ENCODE measurements at regions not wholly inside any gene's neighbourhood (a gene's known extent, or its start where the extent isn't known, plus 50 kb on each side); places are given as distances from the start of the nearest gene placed in this dataset.

DNA sequence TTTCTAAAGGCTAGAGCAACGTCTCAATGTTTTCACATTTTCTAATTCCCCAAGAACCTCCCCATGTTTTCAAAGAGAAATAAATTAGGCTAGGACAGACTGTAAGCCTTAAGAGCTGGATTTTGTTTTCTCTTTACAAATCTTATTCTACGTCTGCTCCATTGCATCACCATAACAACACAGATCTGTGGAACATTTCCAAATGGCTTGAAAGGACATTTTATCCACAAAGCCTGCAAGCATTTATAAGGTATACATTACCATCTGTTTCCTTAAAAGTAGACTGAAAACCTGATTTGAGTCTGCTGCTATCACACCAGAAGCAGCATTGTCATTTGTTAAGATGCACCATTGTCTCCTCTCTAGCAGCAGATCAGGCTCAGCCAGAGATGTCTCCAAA, 115.3 kb upstream of the PLEKHA5 start:
- no peak for DNase-seq (ENCODE audit: low read depth, low spot score)

DNA sequence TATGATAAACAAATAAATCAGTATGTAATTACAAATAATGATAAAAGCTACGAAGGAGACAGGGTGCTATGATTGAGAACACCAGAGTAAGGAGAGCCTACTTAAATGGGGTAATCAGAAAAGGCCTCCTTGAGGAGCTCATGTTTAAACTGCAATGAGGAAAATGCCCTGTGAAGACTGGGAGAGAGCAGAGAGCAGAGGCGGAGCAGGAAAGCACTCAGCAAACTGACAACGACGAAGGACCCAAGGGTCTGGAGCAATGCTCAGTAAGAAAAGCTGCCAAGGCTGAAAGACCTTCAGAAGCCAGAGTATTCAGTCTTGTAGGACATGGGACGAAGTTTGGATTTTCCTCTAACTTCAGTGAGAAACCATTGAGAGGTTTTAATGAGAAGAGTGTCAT, 114.2 kb upstream of the PLEKHA5 start:
- DNase-seq (ENCODE audit: low read depth, low spot score): no peak

DNA sequence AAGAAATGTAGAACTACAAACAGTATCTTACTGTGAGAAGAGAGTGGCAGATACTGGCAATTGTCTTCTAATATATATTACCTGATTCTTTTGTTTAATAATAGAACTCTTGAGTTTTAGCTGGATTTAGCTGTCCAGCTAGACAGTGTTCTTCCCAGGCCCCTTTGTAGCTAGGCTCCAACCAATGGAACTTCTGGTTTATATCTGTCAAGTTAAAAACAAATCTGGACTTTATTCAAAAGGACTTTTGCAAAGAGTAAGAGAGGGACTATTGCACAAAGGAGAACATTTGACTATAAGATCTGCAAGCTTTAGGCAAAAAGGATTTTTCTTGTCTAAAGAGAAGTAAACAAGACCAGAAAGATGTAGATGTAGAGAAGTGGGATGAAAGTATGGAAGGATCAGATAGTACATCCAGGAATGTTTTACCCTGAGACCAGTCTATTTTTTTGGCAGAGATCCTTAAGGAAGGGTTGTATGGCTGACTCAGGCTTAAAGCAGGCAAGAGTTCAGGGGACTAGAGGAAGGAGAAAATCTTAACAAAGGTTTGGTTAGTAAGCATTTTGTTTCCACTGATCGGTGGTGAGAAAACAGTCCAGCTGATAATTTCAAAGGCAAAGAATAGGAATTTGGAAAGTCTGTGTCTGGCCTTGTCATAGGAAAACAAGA, 111.1 kb upstream of the PLEKHA5 start:
- no peak for DNase-seq (ENCODE audit: low read depth, low spot score)

DNA sequence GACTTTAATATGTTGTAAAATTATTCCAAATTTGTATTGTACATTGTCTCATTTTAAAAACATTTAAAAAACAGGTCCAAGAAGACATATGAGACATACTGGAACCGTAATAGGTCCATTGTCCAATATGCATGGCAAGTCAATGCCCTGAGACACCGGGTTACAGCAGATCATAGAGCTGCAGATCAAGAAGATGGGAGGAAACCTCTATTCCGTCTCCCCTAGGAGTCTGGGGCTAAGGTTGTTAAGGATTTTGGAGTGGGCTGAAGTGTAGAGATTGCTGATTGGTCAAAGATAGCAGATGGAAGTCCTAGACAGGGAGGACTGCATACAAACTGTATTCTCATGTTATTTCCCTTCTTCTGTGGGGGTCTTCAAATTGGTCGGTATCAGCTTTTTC, 108.3 kb upstream of the PLEKHA5 start:
- no peak for DNase-seq (ENCODE audit: low read depth, low spot score)

DNA sequence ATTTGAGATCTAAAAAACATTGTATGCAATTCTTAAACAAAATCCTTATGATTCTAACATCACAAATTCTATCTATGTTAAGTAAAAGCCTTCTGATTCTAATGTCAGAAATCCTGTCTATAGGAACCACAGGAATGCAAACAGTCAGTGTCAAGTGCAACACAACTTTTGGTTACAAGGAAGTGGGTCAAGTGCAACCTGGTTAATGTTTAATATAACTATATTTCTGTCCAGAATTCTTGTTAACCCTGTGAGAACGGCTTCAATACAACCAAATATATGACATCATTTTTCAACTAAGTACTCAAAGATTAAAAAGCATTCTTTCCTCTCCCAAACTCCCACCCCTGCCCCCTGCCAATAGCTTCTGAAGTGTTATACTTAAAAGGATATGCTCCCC, 107.9 kb upstream of the PLEKHA5 start:
- DNase-seq (ENCODE audit: low read depth, low spot score): no peak

DNA sequence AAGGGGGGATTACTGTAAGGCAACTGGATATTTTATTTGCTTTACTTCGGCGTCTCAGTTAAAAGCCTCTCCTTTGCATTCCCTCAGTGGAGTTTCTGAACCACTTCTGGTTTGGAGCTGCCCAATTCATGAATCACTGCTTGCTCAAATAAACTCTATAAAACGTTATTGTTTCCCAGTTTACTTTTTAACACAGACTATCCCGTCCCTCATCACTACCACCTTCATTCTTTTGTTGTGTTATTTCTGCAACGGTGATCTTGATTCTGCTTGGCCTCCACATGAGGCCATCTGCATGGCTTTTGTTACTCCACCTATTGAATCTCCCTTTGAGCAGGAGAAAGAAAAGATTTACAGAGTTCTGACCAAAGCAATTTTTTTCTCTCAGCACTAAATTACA, 104.0 kb upstream of the PLEKHA5 start:
- no peak for DNase-seq (ENCODE audit: low read depth, low spot score)

DNA sequence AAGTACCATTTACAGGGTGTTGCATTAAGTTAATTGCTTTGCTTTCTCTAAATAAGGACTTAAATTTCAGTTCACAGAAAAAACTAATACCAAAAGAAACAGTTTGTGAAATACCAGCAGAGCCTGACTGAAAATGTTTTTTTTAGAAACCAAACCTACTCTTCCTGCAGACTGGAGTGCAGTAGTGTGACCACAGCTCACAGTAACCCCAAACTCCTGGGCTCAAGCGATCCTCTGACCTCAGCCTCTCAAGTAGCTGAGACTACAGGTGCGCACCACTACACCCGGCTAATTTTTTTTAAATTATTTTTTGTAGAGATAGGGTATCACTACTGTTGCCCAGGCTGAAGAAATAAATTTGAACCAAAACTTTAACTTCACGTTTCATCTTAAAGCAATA, 103.5 kb upstream of the PLEKHA5 start:
- DNase-seq (ENCODE audit: low read depth, low spot score): no peak

DNA sequence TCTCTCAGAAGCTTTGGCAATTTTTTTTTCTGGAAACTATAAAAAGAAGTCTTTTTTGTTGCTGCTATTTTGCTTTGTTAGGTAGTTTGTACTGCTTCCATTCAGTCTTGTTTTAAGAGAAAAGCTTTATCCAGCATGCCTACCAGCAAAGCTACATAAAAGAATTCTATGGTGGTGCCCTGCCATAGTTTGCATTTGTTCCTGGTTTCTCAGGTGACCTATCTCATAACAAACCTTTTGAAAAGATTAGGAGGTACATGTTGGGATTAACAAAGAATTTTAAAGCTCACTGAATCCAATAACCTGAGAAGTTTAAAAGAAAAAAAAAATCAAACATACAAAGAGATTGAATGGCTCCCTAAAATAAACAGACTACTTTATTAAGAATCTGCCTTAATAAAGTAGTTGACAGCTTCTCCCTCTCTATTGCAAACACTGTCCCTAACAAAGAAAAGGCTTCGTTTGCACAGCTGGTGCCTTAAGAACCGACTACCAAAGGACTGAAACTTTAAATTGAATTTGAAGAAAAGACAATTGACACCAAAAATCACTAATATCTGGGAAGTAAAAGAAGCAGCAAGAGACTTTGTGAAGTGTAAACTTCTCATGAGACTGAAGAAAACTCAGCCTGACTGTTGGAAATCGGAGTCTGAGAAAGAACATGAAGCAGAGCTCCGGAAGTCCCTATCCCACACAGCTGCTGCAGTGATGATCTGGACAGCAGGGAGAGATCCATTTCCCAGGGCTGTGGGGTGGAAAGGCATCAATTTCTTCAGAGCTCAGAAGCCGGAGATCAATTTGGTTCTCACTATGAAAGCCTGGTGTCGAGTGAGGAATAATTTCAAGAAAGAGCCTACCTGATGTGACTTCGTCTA, 102.7 kb upstream of the PLEKHA5 start:
- DNase-seq (ENCODE audit: low read depth, low spot score): no peak

DNA sequence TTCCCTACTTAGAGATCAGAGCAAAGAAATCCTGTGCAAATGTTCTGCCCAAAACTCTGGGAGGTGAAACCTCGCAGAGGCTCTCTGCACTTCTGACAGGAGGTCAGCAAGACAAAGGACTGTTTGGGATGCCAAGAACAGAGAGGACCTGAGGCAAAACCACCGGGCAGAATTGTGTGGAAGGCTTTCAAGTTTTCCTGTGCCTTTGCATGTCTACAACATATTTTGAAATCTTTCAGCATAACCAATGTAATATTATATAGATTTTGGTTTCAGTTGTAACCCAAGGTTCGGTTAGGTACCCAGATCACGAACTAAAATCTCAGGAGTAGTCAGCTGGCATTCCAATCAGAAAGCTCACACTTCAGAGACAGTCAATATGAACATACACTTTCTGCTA, 99.4 kb upstream of the PLEKHA5 start:
- DNase-seq (ENCODE audit: low read depth, low spot score): no peak

DNA sequence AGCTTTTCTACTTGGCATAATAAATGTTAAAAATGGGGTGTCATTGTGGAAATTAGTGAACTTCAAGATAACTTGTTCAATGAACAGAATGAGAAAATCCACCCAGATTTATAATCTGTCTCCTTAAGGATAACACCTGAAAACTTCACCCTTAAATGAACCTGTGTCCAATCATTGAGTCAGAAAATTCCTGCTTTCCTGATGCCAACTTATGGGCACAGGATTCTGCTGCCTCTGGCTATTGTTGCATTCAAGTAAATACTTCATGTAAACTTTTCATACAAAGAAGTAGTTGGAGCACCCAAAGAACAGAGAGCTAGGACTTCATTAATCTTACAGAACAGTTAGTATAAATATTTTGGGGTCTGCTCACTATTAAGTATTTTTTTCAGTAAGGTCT, 98.9 kb upstream of the PLEKHA5 start:
- no peak for DNase-seq (ENCODE audit: low read depth, low spot score)

DNA sequence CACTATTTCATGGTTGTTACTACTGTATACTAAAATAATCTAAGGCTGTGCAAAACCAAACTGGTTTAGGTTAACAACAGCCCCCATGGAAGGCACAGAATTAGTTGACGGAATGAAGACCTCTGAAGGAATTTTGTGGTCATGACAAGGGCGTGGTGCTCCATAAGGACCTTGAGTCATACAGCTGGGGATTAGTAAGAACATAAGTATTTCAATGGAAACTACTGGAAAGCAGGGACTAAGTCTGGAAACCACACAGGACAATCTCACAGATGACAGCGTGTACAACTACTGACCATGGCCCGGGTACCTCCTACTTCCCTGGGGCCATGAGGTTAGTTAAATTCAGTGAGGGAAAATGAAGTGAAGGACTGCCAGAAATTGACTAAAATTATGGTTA, 98.5 kb upstream of the PLEKHA5 start:
- DNase-seq (ENCODE audit: low read depth, low spot score): no peak

DNA sequence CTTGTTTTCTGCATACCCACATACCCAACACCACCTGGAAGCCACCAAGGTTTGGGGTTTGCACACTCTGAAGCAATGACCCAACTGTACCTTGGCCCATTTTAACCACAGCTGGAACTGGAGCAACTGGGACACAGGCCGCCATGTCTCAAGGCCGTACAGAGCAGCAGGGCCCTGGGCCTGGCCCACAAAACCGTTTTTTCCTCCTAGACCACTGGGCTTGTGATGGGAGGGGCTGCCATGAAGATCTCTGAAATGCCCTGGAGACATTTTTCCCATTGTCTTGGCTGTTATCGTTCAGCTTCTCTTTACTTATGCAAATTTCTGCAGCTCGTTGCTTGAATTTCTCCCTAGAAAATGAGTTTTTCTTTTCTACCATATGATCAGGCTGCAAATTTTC, 96.7 kb upstream of the PLEKHA5 start:
- DNase-seq (ENCODE audit: low read depth, low spot score): no peak

DNA sequence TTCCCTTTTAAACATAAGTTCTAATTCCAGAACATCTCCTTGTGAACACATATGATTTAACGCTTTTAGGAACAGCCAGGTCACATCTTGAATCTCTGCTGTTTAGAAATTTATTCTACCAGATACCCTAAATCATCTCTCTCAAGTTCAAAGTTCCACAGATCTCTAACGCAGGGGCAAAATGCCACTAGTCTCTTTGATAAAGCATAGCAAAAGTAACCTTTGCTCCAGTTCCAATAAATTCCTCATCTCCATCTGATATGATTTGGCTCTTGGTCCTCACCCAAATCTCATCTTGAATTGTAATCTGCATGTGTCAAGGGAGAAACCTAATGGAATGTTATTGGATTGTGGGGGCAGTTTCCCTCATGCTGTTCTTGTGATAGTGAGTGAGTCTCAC, 96.3 kb upstream of the PLEKHA5 start:
- DNase-seq (ENCODE audit: low read depth, low spot score): no peak

DNA sequence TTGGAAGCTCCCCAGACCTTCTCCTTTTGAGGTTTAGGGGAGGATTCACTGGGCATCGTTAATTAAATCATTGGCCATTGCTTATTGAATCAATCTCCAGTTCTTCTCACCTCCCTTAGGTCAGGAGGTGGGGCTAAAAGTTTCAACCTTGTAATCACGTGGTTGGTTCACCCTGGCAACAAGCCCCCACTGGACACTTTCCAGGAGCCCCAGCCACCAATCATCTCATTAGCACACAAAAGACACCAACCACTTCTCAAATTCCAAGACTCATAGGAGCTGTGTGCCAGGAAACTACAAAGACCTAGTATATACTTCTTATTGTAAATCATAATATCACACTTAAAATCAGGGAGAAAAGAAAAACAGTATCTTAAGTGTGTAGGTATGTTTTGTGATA, 94.6 kb upstream of the PLEKHA5 start:
- no peak for DNase-seq (ENCODE audit: low read depth, low spot score)

DNA sequence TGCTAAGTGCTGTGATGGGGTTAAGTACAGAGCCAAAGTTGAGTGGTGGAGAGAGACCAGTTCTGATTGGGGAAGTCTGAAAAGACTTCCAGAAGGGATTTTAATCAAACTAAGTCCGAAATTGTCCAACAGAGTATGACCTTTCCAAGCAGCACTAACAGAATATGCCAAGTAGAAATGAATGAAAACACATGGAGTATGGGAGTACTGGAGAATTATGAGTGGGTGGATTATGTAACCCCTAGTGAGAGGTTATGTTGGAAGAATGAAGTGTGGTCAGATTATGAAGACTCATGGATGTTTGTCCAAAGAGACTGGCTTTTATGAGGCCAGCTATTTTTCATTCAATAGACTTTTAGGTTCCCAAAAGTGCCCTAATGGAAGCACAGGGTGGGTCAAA, 94.0 kb upstream of the PLEKHA5 start:
- DNase-seq (ENCODE audit: low read depth, low spot score): no peak

DNA sequence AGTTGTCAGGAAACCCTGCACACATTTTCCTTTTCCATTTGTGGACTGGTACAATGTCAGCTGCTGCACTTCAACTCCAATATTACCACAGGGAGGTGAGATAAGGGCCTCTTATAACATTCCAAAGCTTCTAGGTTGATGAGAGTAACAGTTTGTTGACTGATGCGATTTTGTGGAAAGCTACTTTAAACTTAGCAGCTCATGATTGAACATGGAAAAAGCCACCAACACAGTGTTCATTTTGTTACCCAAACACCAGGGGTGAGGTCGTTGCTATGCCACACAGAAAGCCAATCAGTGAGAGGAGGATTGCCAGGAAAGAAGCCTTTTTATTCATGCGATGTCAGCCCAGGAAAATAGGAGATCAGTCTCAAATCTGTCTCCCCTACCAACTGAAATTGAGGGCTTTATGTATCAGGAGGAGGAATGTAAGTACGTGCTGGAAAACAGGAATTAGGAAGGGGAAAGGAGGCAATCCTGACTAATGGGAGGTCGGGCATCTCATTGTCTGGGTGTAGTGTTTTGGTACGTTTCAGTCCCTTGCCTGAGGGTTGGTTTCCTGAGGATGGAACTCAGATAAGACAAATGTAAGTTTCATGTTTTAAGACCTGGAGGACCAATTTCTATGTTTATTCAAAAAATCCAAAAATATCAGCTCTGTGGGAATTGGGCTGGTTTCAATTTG, 92.7 kb upstream of the PLEKHA5 start:
- no peak for DNase-seq (ENCODE audit: low read depth, low spot score)

DNA sequence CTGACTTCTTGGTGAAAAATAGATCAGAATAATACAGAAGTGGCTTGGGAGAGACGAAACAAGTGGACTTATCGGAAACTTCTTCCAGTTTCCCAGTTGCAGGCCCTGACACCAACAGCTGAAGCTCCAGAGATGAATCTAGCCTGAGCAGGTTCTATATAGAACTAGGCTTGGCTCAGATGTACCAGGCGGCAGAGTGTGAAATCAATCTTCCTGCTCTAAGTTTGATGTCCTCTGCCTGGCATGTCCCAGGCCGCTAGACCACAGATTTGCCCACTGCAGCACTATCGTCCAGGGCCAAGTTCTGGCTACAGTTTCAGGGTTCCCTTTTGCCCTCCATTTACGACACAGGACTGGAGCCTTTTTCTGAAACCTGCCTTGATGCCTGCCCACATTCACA, 91.3 kb upstream of the PLEKHA5 start:
- DNase-seq (ENCODE audit: low read depth, low spot score): no peak

DNA sequence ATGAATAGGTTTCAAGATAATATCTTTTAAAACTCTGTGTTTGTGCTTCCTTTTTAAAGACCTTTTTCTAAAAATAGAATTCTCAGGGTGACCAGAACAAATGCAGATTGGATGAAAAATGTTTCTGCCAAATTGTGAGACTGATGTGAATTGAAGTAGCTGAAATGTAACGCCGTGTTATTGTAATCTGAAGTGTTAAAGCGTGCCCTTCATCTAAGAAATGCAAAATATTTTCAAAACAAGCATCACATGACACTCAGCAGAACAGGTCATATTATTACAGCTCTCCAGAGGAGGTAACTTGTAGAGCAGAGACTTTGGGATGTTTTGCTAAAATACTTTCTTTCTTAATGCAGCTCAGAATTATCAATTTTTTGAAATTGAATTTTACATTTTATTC, 90.0 kb upstream of the PLEKHA5 start:
- no peak for DNase-seq (ENCODE audit: low read depth, low spot score)

DNA sequence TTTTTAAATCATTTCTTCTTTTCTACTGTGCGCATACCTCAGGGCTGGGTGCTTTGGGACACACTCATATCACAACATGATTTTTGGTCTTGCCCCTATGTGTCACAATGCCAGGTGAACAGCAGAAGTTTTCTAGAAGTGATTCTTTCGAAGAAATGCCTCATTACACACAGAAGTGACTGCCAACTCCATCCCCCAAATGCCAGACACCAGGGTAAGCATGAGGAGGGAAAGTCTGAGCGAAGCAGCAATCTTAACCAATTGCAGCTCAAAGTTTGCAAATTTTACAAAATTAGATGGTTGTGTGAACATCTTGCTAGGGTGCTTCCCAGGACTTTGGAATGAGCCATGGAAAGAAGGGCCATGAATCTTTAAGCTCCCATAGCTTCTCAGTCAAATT, 87.3 kb upstream of the PLEKHA5 start:
- no peak for DNase-seq (ENCODE audit: low read depth, low spot score)

DNA sequence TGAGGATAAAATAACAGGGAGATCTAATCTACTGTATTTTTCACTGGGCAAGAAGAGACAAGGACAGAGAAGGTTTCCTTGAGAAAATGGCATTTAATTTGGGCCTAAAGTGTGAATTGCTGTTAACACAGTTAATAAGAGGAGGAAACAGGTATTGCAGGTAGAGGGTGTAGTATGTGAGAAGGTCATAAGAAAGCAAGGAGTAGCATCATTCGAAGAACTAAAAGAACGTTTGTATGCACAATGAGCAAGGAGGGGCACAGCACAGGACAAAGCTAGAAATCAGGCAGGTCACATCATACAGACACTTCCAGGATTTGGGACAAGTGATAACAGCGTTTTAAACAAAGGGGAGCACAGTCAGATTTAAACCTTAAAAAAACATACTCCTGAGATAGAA, 85.1 kb upstream of the PLEKHA5 start:
- no peak for DNase-seq (ENCODE audit: low read depth, low spot score)

DNA sequence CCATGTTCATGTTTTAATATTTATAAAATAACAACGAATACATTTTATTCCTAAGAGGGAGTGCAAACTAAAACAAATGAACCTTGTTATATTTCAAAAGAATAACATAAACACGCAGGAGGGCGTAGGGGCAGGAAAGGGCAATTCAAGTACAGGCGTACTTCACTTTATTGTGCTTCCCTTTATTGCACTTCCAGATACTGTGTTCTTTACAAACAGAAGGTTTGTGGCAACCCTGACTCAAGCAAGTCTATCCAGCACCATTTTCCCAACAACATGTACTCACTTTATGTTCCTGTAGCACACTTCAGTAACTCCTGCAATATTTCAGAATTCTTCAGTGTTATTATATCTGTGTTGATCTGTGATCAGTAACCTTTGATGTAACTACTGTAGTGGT, 84.6 kb upstream of the PLEKHA5 start:
- DNase-seq (ENCODE audit: low read depth, low spot score): no peak

DNA sequence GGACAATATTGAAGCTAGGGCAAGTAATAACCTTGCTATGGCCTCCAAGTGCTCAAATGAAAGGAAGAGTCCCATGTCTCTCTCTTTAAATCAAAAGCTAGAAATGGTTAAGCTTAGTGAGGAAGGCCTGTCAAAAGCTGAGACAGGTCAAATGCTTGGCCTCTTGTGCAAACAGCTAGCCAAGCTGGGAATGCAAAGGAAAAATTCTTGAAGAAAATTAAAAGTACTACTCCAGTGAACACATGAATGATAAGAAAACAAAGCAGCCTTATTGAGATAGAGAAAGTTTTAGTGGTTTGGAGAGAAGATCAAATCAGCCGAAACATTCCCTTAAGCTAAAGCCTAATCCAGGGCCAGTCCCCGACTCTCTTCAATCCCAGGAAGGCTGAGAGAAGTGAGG, 84.1 kb upstream of the PLEKHA5 start:
- DNase-seq (ENCODE audit: low read depth, low spot score): no peak

DNA sequence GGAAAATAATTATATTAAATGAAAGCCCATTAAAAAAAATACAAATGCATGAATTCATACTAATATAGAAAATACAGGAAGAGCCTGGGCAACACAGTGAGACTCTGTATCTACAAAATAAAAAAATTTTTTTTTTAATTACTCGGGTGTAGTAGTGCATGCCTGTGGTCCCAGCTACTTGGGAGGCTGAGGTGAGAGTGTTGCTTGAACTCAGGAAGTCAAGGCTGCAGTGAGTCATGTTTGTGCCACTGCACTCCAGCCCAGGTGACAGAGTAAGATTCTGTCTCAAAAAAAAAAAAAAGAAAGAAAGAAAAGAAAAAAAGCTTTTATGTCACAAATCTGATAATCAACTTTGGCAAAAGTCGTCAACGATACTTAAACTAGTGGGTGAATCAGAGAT, 80.6 kb upstream of the PLEKHA5 start:
- no peak for DNase-seq (ENCODE audit: low read depth, low spot score)
